ACHN (cell line): ENCODE measurements at regions not wholly inside any gene's neighbourhood (a gene's known extent, or its start where the extent isn't known, plus 50 kb on each side); places are given as distances from the start of the nearest gene placed in this dataset.
"Not testable (repeated sequence)": the region's sequence is repeated elsewhere in the genome, so short reads cannot be mapped to it uniquely, and the experiment has no call there.

Experiments used
- DNase-seq: peaks from one replicate; pipeline ENCODE4 v3.0.0-alpha.2; 2015
- in situ Hi-C: cut with HindIII; loops from 2 replicates; pipeline ENCODE4 v1.10.0; 2017; ENCODE audit warnings: low sequenced_read_pairs, low pct_ligation_motif_present, low pct_unique_long_range_greater_than_20kb

DNA sequence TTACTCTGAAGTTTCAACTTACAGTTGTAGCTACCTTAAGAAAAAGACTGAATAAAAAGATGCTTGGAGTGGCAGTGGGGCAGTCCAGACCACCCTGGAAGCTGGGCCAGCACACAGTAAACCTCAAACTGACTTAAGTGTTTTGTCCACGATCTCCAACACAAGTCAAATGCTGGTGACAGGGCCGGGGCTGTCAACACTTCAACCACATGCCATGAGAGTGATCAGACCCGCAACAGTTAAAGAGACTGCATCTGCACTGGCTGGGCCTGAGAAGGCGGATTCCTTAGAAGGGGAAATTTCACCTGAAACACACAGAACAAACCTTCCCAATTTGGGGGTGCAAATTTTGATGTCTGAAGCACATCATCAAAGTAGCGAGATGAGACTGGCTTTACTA lies 223.5 kb upstream of the CAND1 start:
- in situ Hi-C loops, result no loop called here
- DNase-seq, result no peak

DNA sequence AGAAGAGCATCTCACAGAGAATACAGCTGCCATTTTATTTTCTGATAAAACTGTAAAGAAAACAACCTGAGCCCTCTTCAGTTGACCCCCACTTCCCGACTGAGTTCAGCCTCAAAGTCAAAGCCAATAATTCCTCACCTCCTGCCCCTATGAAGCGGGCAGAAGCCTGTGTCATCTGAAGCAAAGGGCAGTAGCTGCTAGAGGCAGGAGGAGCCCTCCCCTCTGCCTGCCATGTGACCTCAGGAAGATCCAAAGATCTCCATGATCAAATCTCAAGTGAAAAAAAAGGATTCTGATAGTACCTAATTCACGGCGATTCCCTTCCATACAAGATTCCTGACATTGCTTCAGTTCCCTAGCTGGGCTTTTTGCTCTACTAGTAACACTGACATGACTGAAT lies 223.1 kb upstream of the CAND1 start:
- in situ Hi-C loops, result no loop called here
- no peak for DNase-seq

DNA sequence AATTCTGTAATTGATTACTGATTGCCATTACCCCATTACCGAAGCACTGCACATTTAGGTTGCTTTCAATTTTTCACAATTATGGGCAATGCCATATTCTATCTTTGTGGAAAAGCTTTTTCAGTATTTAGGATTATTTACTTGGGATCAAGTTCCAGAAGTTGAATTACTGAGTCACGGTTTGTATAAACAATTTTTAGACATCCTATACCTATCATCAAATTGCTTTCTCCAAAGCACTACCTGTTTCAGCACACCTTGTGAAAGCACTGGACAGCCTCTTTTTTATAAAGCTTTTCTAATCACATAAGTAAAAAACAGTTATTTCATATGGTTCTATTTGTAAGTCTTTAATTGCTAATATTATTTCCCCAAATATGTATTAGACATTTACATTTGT lies 221.5 kb upstream of the CAND1 start:
- in situ Hi-C loops, result no loop called here
- no peak for DNase-seq

- DNase-seq, result no peak
- in situ Hi-C loops, result no loop called here
Observed at GRCh38 chr12:67048371-67048770, 220.8 kb upstream of the CAND1 start.

- DNase-seq, in situ Hi-C loops: not testable (repeated sequence)
Observed at GRCh38 chr12:67049199-67049598, 220.0 kb upstream of the CAND1 start.

DNA sequence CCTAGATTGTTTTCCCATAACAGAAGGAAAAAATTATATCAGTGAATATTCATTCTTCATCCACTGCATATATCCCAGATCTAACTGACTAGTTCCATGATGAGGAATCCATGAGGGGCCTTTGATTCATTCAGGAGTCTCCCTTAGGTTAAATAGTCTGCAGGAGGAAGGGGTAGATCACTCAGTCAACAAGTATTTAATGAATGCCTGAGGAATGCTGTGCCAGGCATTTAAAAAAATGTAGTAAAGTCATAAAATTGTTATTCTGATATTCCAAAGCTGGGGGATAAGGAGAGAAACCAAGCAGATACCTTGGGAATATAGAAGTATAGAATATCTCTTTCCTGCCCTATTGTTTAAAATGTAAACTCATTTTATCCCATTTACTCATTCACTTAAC lies 216.2 kb upstream of the CAND1 start:
- peak; percentile 79 for DNase-seq
- in situ Hi-C loops, result no loop called here

- no peak for DNase-seq
- in situ Hi-C loops, result no loop called here
Observed at GRCh38 chr12:67056329-67056728, 212.8 kb upstream of the CAND1 start.

- in situ Hi-C loops, result no loop called here
- DNase-seq, result no peak
Observed at GRCh38 chr12:67057072-67057471, 212.1 kb upstream of the CAND1 start.

GRCh38 chr12:67062193-67062592 lies 207.0 kb upstream of the CAND1 start:
- DNase-seq, result no peak
- in situ Hi-C loops, result no loop called here

GRCh38 chr12:67067453-67068203 lies 201.5 kb upstream of the CAND1 start:
- in situ Hi-C loops, result no loop called here
- peak; percentile 59 for DNase-seq

DNA sequence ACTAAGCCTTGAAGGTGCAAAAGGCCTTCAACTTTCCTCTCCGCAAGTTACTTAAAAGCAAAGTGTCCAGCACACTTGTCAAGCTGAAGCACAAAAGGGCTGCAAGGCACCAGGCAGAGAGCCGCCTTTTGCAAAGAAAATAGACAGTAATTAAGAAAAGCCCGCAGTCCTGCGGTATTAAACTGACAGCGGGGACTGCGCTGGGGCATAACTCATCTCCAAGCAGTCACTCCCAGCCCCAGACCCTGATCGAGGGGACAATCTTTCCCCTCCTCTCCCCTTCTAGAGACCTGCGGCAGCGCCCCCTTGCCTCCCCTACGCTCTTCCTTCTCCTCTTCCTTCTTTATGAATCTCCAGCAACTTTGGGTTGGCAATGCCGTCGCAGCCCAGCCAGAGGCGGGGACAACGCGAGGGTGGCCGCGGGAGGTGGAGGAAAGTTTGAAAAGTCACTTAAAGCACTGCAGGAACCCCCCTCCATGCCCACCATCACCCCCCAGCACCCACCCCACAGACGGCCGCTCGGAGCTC lies 200.9 kb upstream of the CAND1 start:
- peak; percentile 72 for DNase-seq
- in situ Hi-C loops, result no loop called here

DNA sequence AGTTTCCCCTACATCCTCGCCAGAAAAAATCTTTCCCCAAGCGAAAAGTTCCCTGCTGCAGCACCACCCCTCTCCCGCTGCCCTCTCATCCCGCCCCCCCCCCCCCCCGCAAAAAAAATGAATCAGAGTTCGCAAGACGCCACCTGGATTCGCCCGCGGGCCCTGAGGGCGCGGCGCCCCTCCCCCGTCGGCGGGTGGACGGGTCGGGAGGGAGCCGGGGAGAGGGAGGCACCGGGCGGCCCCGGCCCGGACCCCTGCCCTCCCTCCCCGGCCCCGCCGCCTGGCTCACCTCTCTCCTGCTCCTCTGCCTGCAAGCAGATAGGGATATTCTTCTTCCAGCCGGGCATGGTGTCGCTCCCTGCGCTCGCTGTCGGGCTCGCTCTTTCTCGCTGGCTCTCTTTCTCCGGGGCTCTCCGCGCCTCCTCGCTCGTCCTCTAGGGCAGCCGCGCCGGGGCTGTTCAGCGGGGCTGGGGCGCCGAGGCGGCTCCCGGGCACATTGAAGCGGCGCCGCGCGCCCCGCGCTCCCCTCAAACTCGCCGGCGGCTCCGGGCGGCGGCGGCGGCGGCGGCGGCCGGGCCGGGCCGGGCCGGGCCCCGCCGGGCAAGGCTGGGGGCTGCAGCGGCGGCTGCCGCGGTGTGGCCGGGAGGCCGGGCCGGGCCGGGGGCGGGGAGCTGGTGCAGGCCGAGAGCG lies 200.3 kb upstream of the CAND1 start:
- in situ Hi-C loops, result no loop called here
- DNase-seq, result peak; percentile 88

DNA sequence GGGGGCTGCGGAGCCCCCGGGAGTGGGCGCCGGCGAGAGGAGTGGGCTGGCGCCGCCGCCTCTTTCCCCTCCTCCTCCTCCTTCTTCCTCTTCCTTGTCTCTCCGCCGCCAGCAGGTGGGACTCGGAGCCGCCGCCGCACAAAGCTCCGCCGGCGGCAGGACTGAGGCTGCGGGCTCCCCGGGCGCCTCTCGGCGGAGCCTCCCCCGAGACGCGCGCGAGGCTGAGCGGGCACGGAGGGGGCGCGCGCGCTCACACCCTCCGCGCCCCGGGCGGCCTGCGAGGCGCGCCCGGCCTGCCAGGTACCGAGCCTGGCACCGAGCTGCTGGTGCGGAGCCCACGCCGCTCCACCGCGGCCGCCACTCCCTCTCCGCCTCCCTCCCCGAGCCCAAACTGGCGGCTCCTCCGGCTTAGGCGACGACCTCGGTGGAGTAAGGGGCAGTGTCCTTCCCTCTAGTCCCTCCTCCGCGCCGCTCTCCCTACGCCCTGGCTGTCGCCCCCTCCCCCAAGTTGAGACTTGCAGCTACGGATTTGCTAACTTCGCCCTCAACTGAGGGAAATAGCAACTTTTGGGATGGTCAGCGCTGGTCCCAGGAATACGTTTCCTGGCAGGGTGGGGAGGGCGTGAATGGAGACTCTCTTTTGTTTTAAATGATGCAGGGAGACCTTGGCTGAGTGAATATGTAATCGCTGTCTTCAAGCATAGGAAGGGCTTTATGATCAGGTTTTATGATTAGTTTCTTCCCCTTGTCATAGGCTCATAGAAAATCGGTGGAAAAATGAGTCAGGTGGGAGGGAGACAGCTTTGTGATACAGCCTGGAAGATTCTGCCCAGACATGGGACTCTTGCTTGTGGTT lies 199.5 kb upstream of the CAND1 start:
- DNase-seq, result peak; percentile 75
- in situ Hi-C loops, result no loop called here

DNA sequence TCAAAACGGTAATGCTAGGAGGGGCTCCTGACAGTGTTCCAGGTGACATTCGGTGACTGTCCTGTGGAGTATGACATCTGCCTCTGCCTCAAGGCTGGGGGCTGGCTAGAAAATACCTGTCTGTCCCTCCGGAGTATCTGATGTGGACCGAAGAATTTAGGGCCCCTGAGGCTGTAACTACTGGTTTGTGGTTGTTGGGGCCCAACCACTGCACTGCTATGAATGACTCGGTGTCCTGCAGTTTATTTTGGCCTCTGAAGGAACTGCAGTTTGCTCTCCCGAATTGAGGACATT lies 198.9 kb upstream of the CAND1 start:
- in situ Hi-C loops, result no loop called here
- DNase-seq, result no peak

DNA sequence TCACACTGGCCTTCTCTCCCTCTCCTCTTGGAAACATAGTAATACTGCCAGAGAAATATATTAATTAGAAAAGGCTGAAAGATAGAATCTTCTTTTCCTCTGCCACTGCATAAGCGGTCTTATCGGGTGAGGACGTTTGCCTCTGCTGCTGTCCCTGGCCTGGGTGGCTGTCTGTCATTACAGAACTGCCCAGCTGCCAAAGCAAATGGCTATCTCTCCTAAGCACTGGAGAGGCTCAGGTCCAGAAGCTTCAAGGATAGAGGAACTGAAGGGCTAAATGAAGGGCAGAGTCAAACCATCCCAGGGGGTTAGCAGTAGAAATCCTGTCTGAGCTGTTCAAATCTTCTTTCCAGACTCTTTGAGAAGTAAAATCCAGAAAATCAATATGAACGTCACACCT lies 198.6 kb upstream of the CAND1 start:
- DNase-seq, result no peak
- in situ Hi-C loops, result no loop called here

GRCh38 chr12:67072281-67072680 lies 196.9 kb upstream of the CAND1 start:
- DNase-seq, in situ Hi-C loops: not testable (repeated sequence)

- in situ Hi-C loops, result no loop called here
Observed at GRCh38 chr12:67073336-67073735, 195.8 kb upstream of the CAND1 start.

GRCh38 chr12:67074072-67074471 lies 195.1 kb upstream of the CAND1 start:
- no peak for DNase-seq
- in situ Hi-C loops, result no loop called here

More at GRCh38 chr12:67073336-67073735, 195.8 kb upstream of the CAND1 start:
- no peak for DNase-seq

GRCh38 chr12:67077617-67078016 lies 191.5 kb upstream of the CAND1 start:
- DNase-seq, result peak; percentile 69
- in situ Hi-C loops, result no loop called here
